ENCODE measurements at regions not wholly inside any gene's neighbourhood (a gene's known extent, or its start where the extent isn't known, plus 50 kb on each side); places are given as distances from the start of the nearest gene placed in this dataset.

GRCh38 chr6:92446052-92446451 lies 973.3 kb downstream of the EPHA7 start:
- no peaks in the 10 kb centered on the region for H3K27me3 ChIP-seq
- no peak overlapping the region for H3K4me3 ChIP-seq
- no peaks in the 10 kb centered on the region for H3K4me1 ChIP-seq
- H3K9me3 ChIP-seq, result no peaks in the 10 kb centered on the region
- no peak overlapping the region for H3K27ac ChIP-seq
- TF ChIP-seq CTCF (IDR thresholded peaks at IDR 0.05) (no peak), POLR2AphosphoS5 (IDR thresholded peaks at IDR 0.05) (no peak)
- no peaks in the 10 kb centered on the region for H3K36me3 ChIP-seq
- intact Hi-C loops (cut with DNase I; ENCODE audit: low total_unique reads), result no loop called here
- no peak for DNase-seq (ENCODE audit: low spot score in 2 of 2)

- no peak overlapping the region for H3K27ac ChIP-seq
- no peaks in the 10 kb centered on the region for H3K36me3 ChIP-seq
- no peaks in the 10 kb centered on the region for H3K9me3 ChIP-seq
- intact Hi-C loops (cut with DNase I; ENCODE audit: low total_unique reads), result loop anchor here (5.0 kb wide), 1 partner anchor 458 kb away; no protein-coding TSS in a partner anchor
- no peak for DNase-seq (ENCODE audit: low spot score in 2 of 2)
- no peaks in the 10 kb centered on the region for H3K27me3 ChIP-seq
- TF ChIP-seq CTCF (IDR thresholded peaks at IDR 0.05), result no peak
- no peak for TF ChIP-seq POLR2A (IDR thresholded peaks at IDR 0.05)
- no peak for TF ChIP-seq POLR2AphosphoS5 (IDR thresholded peaks at IDR 0.05)
- no peak overlapping the region for H3K4me3 ChIP-seq
- no peaks in the 10 kb centered on the region for H3K4me1 ChIP-seq
Observed at GRCh38 chr6:92433911-92434310, 985.4 kb downstream of the EPHA7 start.

- no peak overlapping the region for H3K27ac ChIP-seq
- TF ChIP-seq POLR2AphosphoS5 (IDR thresholded peaks at IDR 0.05), result no peak
- TF ChIP-seq CTCF (IDR thresholded peaks at IDR 0.05), result no peak
- H3K4me3 ChIP-seq, result no peak overlapping the region
- no peaks in the 10 kb centered on the region for H3K36me3 ChIP-seq
- intact Hi-C loops (cut with DNase I; ENCODE audit: low total_unique reads), result loop anchor here (5.0 kb wide), 1 partner anchor 461 kb away; no protein-coding TSS in a partner anchor
- no peak for DNase-seq (ENCODE audit: low spot score in 2 of 2)
- H3K27me3 ChIP-seq, result no peaks in the 10 kb centered on the region
- no peaks in the 10 kb centered on the region for H3K4me1 ChIP-seq
- no peaks in the 10 kb centered on the region for H3K9me3 ChIP-seq
Observed at GRCh38 chr6:92431502-92431901, 987.9 kb downstream of the EPHA7 start.

GRCh38 chr6:92428448-92428847 lies 990.9 kb downstream of the EPHA7 start:
- no peaks in the 10 kb centered on the region for H3K27me3 ChIP-seq
- intact Hi-C loops (cut with DNase I; ENCODE audit: low total_unique reads), result no loop called here

GRCh38 chr6:92427453-92427852 lies 991.9 kb downstream of the EPHA7 start:
- Histone ChIP-seq H3K9me3 (no peaks in the 10 kb centered on the region), H3K4me3 (no peak overlapping the region), H3K27me3 (no peaks in the 10 kb centered on the region), H3K27ac (no peak overlapping the region), H3K4me1 (no peaks in the 10 kb centered on the region), H3K36me3 (no peaks in the 10 kb centered on the region)
- no peak for DNase-seq (ENCODE audit: low spot score in 2 of 2)
- intact Hi-C loops (cut with DNase I; ENCODE audit: low total_unique reads), result no loop called here
- TF ChIP-seq CTCF (IDR thresholded peaks at IDR 0.05) (no peak), POLR2AphosphoS5 (IDR thresholded peaks at IDR 0.05) (no peak), POLR2A (IDR thresholded peaks at IDR 0.05) (no peak)

More at GRCh38 chr6:92428448-92428847, 990.9 kb downstream of the EPHA7 start:
- no peak for DNase-seq (ENCODE audit: low spot score in 2 of 2)
- Histone ChIP-seq H3K9me3 (no peaks in the 10 kb centered on the region), H3K27ac (no peak overlapping the region), H3K4me1 (no peaks in the 10 kb centered on the region), H3K4me3 (no peak overlapping the region), H3K36me3 (no peaks in the 10 kb centered on the region)
- no peak for TF ChIP-seq POLR2AphosphoS5 (IDR thresholded peaks at IDR 0.05)
- no peak for TF ChIP-seq POLR2A (IDR thresholded peaks at IDR 0.05)
- TF ChIP-seq CTCF (IDR thresholded peaks at IDR 0.05), result no peak

Data from breast epithelium (tissue), 4 donors.